A673 (cell line): ENCODE measurements at regions not wholly inside any gene's neighbourhood (a gene's known extent, or its start where the extent isn't known, plus 50 kb on each side); places are given as distances from the start of the nearest gene placed in this dataset.

Experiments
- BruUV-seq: library from RNA; stranded (reverse); fragments of 400-500 nt; replicated peaks from 2 replicates; lab custom pipeline; 2021; lab: Mats Ljungman, UMichigan
- CTCF ChIA-PET: fragments of 300-600 bp; sonication (Branson Sonifier 250); formaldehyde crosslinking; loops from one replicate; lab custom pipeline; 2022; ENCODE audit warnings: antibody characterized with exemption; lab: Charles Lee
- POLR2A ChIA-PET: fragments of 300-600 bp; sonication (Branson Sonifier 250); formaldehyde crosslinking; loops from one replicate; lab custom pipeline; 2022; ENCODE audit warnings: antibody characterized with exemption; ENCODE audit not compliant: low non-redundant PET; lab: Charles Lee
- DNase-seq: peaks from one replicate; pipeline ENCODE4 v3.0.0-alpha.2; 2015; ENCODE audit warnings: low spot score
- H3K27ac ChIP-seq: fragments of 200-600 bp; sonication (generic); 2 replicates; pipeline ENCODE4 v1.5.1; 2016; ENCODE audit warnings: mixed run types, low read depth, mild to moderate bottlenecking, mixed read lengths, antibody characterized with exemption, low read length; ENCODE audit not compliant: poor library complexity, severe bottlenecking
- H3K27me3 ChIP-seq: fragments of 200-600 bp; sonication (generic); replicated peaks from 2 replicates; pipeline ENCODE4 v1.6.1; 2017; ENCODE audit warnings: mixed run types, low read depth, mild to moderate bottlenecking, mixed read lengths, antibody characterized with exemption, low read length; ENCODE audit not compliant: insufficient read depth, poor library complexity
- H3K36me3 ChIP-seq: fragments of 200-600 bp; sonication (generic); 2 replicates; pipeline ENCODE4 v1.6.1; 2016; ENCODE audit warnings: mixed run types, mild to moderate bottlenecking, mixed read lengths, antibody characterized with exemption, low read length; ENCODE audit not compliant: insufficient read depth, poor library complexity, severe bottlenecking
- H3K4me1 ChIP-seq: fragments of 200-600 bp; sonication (generic); 2 replicates; pipeline ENCODE4 v1.6.1; 2017; ENCODE audit warnings: mixed run types, mild to moderate bottlenecking, mixed read lengths, antibody characterized with exemption, low read length; ENCODE audit not compliant: insufficient read depth, poor library complexity, severe bottlenecking
- H3K4me3 ChIP-seq: fragments of 200-600 bp; sonication (generic); 2 replicates; pipeline ENCODE4 v1.5.1; 2016; ENCODE audit warnings: low read depth, mixed run types, mild to moderate bottlenecking, mixed read lengths, low read length; ENCODE audit not compliant: poor library complexity, severe bottlenecking
- H3K9me3 ChIP-seq: fragments of 200-600 bp; sonication (generic); 2 replicates; pipeline ENCODE4 v1.6.1; 2016; ENCODE audit warnings: mixed run types, low read depth, mild to moderate bottlenecking, mixed read lengths, antibody characterized with exemption, low read length; ENCODE audit not compliant: poor library complexity, severe bottlenecking
- EZH2 ChIP-seq: fragments of 200-600 bp; sonication (generic); IDR thresholded peaks from 2 replicates; pipeline ENCODE4 v1.6.1; 2017; ENCODE audit warnings: borderline replicate concordance, low read depth, mild to moderate bottlenecking, mixed read lengths, antibody characterized with exemption, low read length; ENCODE audit not compliant: poor library complexity, severe bottlenecking
- intact Hi-C: fragments of 100-400 bp; cut with micrococcal nuclease; formaldehyde crosslinking; loops from one replicate; pipeline ENCODE4 v1.10.0; 2022; ENCODE audit not compliant: unreplicated experiment
- TF ChIP-seq, protein P1 (sequence below): fragments of 300-800, 200-600 bp; sonication (generic); conservative IDR thresholded peaks from 2 replicates; pipeline ENCODE4 v1.5.1; 2017; ENCODE audit warnings: low read depth, mild to moderate bottlenecking, antibody characterized with exemption, low read length, moderate library complexity, mixed read lengths

GRCh38 chr7:41006306-41006995 lies 696.4 kb downstream of the INHBA start:
- no peaks in the 10 kb centered on the region for H3K9me3 ChIP-seq
- no peak for DNase-seq
- CTCF ChIA-PET, result no interaction called here
- no peak overlapping the region for H3K4me3 ChIP-seq
- H3K36me3 ChIP-seq, result no peaks in the 10 kb centered on the region
- TF ChIP-seq, protein P1, sequence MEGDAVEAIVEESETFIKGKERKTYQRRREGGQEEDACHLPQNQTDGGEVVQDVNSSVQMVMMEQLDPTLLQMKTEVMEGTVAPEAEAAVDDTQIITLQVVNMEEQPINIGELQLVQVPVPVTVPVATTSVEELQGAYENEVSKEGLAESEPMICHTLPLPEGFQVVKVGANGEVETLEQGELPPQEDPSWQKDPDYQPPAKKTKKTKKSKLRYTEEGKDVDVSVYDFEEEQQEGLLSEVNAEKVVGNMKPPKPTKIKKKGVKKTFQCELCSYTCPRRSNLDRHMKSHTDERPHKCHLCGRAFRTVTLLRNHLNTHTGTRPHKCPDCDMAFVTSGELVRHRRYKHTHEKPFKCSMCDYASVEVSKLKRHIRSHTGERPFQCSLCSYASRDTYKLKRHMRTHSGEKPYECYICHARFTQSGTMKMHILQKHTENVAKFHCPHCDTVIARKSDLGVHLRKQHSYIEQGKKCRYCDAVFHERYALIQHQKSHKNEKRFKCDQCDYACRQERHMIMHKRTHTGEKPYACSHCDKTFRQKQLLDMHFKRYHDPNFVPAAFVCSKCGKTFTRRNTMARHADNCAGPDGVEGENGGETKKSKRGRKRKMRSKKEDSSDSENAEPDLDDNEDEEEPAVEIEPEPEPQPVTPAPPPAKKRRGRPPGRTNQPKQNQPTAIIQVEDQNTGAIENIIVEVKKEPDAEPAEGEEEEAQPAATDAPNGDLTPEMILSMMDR, result no peak
- no peak for TF ChIP-seq EZH2
- BruUV-seq, result no TSS peak
- H3K27me3 ChIP-seq, result no peaks in the 10 kb centered on the region
- no peaks in the 10 kb centered on the region for H3K4me1 ChIP-seq
- no peak overlapping the region for H3K27ac ChIP-seq
- intact Hi-C loops, result no loop called here
- POLR2A ChIA-PET, result no interaction called here

- CTCF ChIA-PET, result no interaction called here
- no peaks in the 10 kb centered on the region for H3K9me3 ChIP-seq
- BruUV-seq, result no TSS peak
- H3K4me1 ChIP-seq, result no peaks in the 10 kb centered on the region
- TF ChIP-seq EZH2, result no peak
- TF ChIP-seq, protein P1, result no peak
- no peaks in the 10 kb centered on the region for H3K36me3 ChIP-seq
- POLR2A ChIA-PET, result no interaction called here
- H3K27ac ChIP-seq, result no peak overlapping the region
- intact Hi-C loops, result no loop called here
- no peaks in the 10 kb centered on the region for H3K27me3 ChIP-seq
- DNase-seq, result no peak
- no peak overlapping the region for H3K4me3 ChIP-seq
Measured at GRCh38 chr7:41005374-41005901, 697.5 kb downstream of the INHBA start.

DNA sequence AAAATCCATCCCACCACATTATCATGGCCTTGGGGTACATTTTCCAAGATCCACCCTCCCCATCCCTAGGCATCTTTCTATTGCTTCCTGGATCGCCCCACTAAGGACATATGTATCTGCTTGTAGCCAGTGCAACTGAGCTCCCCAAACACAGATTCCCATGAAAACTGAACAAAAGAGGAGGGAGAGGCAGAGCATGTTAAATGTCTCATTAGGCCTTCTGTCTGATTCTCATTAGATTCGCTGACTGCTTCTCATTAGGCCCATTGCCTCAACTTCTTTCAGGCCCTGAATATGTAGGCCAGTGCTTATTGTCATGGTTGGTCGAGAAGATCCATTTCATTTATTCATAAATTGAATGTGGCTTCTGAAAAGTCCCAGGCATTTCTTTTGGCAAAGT lies 698.9 kb downstream of the INHBA start:
- Histone ChIP-seq H3K27me3 (no peaks in the 10 kb centered on the region), H3K4me3 (no peak overlapping the region), H3K27ac (no peak overlapping the region), H3K36me3 (no peaks in the 10 kb centered on the region), H3K4me1 (no peaks in the 10 kb centered on the region), H3K9me3 (no peaks in the 10 kb centered on the region)
- intact Hi-C loops, result loop anchor here (2.0 to 5.0 kb wide), 2 partner anchors 373 to 693 kb away; no protein-coding TSS in a partner anchor
- ChIA-PET CTCF (no interaction called here), POLR2A (no interaction called here)
- no peak for DNase-seq
- TF ChIP-seq, protein P1, result no peak
- no peak for TF ChIP-seq EZH2
- BruUV-seq, result no TSS peak
